UCSD-AML1 (cell line): ENCODE measurements at regions not wholly inside any gene's neighbourhood (a gene's known extent, or its start where the extent isn't known, plus 50 kb on each side); places are given as distances from the start of the nearest gene placed in this dataset.

Experiments
- DNase-seq: peaks from one replicate; lab custom pipeline; 2025; ENCODE audit not compliant: unreplicated experiment; lab: John Stamatoyannopoulos, UW

- no peak for DNase-seq
These were observed 139.2 kb upstream of the EOMES start for GRCh38 chr3:27861046-27862036.

- DNase-seq, result no peak
These were observed 143.6 kb upstream of the EOMES start for GRCh38 chr3:27865731-27866130.

DNA sequence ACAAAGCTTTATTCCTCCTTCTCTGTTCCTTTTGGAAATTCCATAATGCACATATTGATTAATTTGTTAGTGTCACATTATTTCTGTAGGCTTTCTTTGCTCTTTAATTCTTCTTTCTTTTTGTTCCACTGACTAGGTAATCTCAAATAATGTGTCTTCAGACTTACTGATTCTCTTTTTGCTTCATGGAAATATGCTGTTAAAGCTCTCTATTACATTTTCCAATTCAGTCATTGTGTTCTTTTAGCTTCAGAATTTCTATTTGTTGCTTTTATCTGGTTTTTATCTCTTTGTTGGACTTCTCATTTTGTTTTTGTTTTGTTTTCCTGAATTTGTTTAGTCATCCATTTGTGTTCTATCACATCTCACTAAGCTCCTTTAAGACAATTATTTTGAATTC, 147.0 kb upstream of the EOMES start:
- DNase-seq, result no peak

DNA sequence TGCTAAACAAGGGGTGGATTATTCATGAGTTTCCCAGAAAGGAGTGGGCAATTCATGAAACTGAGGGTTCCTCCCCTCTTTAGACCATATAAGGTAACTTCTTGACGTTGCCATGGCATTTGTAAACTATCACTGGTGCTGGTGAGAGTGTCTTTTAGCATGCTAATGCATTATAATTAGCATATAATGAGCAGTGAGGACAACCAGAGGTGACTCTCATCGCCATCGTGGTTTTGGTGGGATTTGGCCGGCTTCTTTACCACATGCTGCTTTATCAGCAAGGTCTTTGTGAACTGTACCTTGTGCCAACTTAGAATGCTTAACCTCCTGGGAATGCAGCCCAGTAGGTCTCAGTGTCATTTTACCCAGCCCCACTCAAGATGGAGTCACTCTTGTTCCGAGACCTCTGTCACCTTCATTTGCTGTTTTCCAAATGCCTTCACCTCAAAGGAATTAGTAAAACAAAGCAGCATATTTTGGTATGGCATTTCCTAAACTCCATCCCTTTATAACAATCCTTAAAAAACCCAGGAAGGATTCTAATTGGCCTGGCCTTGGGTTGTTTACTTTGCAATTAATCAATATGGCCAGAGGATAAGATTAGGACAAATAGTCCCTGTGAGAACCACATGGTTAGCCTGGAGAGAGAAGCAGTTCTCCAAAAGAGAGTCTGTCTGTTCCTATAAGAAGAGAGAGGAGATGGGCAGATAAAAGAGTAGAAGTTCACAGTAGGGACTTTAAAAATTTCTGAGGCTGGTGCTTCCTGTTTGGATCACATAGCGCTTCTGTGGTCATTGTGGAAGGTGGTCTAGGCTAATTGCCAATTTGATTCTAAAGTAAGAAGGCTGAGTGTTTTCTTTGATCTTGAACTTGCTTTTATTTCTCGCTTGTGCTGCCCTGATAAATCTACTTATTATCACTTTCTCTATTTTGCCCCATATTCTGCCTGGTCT, 155.2 kb upstream of the EOMES start:
- no peak for DNase-seq

- DNase-seq, result no peak
These were observed 155.9 kb upstream of the EOMES start for GRCh38 chr3:27878014-27878383.

DNA sequence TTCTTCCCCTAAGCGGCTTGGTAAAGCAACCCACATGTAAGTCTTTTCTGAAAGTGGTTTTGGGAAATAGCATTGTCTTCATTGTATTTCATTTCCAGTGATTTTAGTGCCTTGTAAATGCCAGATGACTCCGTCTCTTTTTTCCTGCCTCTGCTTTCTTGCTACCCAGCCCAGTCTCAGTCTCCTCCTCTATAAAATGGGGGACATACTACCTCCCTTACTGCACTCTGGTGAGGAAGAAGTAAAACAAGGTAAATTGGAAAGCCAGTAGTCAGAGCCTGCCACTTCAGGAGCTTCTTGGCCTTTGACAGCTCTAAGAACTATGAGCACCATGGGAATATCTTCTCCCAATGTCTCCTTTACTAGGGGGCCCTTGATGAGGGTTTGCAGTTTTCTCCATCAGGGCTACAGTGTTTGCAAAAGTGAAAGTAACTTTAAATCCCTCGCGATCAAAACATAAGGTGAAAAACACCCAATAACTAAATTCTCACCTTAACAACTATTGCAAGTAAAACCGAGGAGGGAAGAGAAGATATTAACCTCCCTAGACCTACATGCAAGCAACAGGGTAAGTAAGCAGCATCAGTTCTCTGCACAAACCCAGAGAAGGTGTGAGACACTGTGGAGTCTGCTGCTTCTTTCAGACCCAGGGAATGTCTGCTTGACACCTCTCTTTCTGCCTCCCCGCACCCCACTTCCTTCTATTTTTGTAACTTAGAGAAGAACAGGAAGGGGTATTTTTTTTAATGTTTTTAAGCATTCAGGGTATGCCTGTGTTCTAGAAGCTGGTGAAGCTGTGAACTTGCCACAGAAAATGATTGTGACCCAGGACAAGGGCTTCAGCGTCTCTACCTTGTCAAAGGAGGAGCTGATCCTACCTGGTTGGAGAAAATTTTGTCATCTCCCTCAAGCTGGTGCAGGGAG, 159.1 kb upstream of the EOMES start:
- no peak for DNase-seq

DNA sequence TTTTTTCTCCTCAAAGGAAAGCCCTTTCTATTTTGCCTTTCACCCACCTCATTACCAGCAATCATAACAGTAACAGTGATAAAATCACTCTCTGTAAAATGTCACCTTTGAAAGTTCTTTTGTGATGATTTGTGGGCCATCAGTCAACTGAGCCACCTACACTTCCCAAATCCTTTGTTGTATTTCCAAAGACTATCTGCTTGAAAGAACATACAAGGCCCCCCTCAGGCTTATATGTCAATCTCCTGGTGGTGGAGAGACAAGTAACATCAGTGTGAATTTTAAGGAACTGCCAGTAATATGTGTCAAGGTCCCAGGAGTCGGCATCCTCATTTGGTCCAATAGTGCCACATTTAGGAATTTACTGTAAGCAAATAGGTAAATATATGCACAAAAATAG, 161.1 kb upstream of the EOMES start:
- DNase-seq, result no peak

- DNase-seq, result no peak
These were observed 163.5 kb upstream of the EOMES start for GRCh38 chr3:27885641-27886040.

DNA sequence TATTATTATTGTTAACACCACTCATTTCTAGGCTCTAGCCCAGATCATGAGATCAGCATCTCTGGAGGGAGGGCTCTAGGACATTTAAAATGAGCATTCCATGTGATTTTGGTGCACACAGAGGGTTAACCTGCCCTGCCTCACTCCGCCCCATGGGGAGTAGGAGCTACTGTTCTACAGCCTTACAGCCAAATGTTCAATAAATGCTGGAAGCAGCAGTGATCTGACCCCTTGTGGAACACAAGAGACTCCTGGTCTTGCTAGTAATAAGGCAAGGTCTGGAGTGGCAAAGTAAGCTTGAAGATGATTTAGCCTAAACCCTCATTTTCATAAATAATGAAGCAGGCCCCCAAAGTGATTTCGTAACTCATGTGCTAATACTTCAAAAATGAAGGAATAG, 166.4 kb upstream of the EOMES start:
- no peak for DNase-seq

GRCh38 chr3:27889745-27890144, 167.6 kb upstream of the EOMES start:
- no peak for DNase-seq

- DNase-seq, result no peak
These were observed 178.2 kb upstream of the EOMES start for GRCh38 chr3:27900316-27900715.

GRCh38 chr3:27903446-27903845, 181.3 kb upstream of the EOMES start:
- DNase-seq, result no peak

DNA sequence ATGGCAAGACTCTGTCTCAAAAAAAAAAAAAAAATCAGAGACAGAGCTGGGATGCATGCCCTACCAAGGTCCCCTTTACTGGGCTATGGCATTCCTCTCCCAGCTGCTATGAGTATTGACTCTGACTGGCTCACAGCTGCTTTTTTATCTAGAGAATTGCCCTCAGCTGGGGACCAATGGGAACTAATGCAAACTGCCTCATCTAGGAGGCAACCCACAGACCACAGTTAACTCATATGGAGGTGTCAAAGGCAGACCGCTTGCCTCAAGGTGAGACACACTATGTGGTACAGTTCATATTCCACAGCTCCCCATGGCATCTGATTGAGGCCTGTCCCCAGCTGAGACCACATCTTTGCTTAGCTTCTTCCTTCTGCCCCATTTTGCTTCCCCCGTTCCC, 183.5 kb upstream of the EOMES start:
- no peak for DNase-seq

DNA sequence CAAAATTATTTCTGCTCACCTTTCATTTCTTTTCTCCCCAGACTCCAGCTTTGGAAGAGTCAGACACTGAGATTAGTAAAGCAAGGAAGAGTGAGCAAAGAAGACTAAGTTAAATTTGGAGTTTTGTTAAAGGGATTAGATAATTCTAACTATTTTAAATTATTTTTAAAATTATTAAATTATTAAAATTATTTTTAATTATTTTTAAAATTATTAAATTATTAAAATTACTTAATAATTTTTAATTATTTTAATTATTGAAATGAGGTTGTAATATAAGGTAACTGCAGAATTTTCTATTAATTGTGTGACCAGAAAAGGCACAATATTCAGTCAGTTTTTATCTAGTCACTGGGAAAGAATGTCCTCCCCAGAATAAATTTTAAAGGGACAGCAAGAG, 185.0 kb upstream of the EOMES start:
- no peak for DNase-seq

DNA sequence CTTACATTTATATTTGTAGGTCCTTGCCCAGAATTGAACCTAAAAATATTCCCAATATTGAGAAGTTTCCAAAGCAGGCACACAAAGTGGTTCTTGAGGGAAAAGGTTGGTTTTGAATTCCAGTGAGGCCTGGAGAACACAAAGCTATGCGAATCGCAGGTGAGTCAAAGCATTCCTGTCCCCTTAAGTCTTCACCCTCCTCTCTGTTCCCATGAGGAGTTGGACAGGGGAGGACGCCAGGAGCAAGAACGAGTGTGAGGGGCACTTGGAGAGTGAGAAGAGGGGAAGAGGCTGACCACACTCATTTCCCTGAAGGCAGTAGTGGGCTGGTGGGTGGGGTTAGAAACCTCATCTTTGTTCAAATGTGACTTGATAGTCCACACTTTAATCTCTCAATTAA, 185.8 kb upstream of the EOMES start:
- no peak for DNase-seq

DNA sequence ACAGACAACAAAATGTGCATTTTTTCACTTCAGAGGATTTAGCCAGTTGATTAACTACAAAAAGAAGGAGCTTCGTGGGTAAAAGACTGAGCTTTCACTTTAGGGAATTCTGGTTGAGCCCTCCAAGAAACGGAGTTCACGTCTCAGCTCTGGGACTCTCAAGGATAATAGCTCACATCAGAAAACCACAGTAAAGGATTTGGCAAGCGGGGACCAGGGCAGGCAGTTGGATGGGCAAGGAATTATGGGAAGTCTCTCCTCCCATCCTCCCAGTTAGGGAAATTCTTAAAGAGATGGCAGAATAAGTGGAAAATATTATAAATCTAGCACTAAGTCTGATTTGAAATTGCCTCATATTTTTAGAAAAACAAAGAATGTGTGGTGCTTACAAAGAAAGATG, 188.3 kb upstream of the EOMES start:
- no peak for DNase-seq

- no peak for DNase-seq
These were observed 192.1 kb upstream of the EOMES start for GRCh38 chr3:27914199-27914598.

DNA sequence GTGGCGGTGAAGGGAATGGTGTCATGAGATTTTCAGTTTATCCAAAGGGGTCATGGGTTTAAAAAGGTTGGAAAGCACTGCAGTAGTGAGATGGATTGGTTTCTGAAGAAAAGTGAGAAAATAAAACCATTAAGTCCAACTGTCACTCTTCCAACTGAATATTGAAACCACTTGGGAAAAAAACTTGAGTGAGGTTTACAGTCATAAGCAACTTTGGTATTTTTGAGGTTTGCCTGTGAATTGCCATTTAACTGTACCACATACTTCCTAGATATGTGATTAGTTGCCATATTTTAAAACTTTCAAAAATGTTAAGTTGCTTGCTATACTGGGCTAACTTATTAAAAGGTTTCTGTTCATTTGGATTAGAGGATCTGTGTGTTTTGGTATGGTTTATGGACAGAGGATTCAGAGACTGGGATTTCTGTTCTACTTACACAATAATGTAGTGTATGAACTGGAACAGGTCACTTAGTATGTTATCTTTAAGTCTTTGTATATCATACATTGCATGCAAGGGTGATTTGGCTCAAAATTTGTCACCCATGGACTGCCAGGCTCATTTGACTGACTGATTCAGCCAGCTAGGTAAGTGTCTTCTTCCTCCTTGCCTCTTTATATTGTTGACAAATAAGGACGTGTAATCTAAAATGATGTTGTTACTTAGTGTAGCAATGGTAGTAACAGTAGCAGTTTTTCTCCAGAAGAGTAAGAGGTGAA, 201.4 kb upstream of the EOMES start:
- DNase-seq, result no peak

DNA sequence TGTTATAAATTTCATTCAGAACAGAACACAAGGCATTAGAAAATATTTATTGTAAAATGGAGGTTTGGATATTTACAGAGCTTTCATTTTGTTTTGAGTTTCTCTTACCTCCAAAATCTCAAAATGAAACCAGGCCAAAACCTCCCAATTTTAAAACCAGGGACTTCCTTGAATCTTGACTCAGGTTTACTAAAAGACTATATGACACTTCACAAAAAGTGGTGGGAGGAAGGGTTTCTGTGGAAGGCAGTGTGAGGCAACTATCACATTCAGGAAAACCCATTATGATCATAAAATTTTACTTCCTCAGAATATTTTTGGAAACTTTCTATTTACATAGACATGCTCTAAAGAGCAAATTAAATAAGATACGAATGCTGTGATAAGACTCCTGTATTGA, 205.8 kb upstream of the EOMES start:
- no peak for DNase-seq

GRCh38 chr3:27930052-27930602, 208.0 kb upstream of the EOMES start:
- DNase-seq, result no peak
